Astrocyte of the cerebellum (primary cell): ENCODE measurements at regions not wholly inside any gene's neighbourhood (a gene's known extent, or its start where the extent isn't known, plus 50 kb on each side); places are given as distances from the start of the nearest gene placed in this dataset.

ENCODE experiments used
- DNase-seq: peaks from one replicate; pipeline ENCODE4 v3.0.0-alpha.2; 2011; ENCODE audit warnings: low read depth
- H3K4me3 ChIP-seq: 2 replicates; pipeline ENCODE4 v1.5.1; 2011; ENCODE audit warnings: mild to moderate bottlenecking, low read depth, low read length, moderate library complexity
- in situ Hi-C: cut with HindIII; loops from 2 replicates; pipeline ENCODE4 v1.10.0; 2017; ENCODE audit warnings: low sequenced_read_pairs
- TF ChIP-seq, protein P1 (sequence below): IDR thresholded peaks from 2 replicates; pipeline ENCODE4 v1.5.1; 2012; ENCODE audit warnings: low read length, low read depth, moderate library complexity, mild to moderate bottlenecking; ENCODE audit errors: missing control alignments

DNA sequence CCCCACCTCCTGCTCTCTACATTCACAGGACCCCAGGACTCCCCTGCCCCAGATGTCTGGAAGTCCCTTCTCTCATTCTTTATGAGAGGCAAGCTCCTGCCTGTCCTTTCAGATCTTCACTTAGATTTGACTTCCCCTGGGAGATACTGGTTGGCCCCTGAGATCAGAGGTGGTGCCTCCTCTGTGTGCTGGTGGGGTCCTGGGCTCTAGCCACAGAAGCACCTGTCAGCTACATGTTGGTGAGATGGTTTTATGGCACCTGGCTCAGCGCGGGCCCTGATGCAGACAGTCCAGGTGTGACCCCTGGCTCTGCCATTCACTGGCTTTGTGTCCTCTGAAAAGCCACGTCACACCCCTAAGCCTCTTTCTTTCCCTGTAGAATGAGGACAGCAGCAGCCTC lies 369.6 kb upstream of the ID2 start:
- in situ Hi-C loops = no loop called here
- no peak overlapping the region for H3K4me3 ChIP-seq
- TF ChIP-seq, protein P1, sequence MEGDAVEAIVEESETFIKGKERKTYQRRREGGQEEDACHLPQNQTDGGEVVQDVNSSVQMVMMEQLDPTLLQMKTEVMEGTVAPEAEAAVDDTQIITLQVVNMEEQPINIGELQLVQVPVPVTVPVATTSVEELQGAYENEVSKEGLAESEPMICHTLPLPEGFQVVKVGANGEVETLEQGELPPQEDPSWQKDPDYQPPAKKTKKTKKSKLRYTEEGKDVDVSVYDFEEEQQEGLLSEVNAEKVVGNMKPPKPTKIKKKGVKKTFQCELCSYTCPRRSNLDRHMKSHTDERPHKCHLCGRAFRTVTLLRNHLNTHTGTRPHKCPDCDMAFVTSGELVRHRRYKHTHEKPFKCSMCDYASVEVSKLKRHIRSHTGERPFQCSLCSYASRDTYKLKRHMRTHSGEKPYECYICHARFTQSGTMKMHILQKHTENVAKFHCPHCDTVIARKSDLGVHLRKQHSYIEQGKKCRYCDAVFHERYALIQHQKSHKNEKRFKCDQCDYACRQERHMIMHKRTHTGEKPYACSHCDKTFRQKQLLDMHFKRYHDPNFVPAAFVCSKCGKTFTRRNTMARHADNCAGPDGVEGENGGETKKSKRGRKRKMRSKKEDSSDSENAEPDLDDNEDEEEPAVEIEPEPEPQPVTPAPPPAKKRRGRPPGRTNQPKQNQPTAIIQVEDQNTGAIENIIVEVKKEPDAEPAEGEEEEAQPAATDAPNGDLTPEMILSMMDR = no peak
- no peak for DNase-seq

DNA sequence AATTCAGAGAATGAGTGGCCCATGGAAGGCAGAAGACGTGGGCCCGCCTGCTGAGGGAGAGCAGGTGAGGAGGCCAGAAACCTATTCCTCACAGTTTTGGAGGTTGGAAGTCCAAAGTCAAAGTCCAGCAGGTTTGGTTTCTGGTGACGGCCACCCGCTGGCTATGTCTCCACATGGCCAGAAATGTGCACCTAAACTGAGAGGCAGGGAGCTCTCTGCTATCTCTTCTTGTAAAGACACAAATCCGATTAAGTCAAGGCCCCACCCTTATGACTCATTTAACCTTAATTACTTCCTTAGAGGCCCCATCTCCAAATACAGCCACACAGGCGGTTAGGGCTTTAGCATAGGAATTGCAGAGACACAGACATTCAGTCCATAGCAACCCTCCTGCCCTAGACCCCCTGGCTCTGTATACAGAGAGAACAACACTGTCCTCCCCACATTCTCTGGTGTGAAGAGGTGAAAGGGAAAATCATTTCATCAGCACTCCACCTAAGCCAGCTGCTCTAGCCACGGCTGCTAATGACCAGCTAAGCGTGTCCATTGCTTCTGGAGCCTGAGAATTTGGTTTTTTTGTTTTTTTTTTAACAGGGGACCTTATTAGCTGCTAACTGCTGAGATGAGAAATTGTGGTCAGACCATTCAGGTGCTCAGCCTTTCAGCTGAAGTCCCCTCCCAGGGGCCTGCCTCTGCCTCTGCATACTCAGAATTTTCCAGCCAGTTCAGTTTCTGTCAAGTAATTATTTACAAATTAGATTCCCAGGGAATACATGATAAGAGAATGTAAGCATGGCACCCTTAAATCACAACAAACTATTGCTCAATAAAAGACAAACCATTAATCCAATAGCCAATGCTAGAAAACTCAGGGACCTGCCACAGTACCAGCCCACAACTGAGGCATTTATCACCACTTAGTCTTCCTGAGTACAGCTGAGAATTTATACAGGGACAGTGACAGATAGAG lies 368.7 kb upstream of the ID2 start:
- DNase-seq = no peak
- in situ Hi-C loops = no loop called here
- H3K4me3 ChIP-seq = no peak overlapping the region

DNA sequence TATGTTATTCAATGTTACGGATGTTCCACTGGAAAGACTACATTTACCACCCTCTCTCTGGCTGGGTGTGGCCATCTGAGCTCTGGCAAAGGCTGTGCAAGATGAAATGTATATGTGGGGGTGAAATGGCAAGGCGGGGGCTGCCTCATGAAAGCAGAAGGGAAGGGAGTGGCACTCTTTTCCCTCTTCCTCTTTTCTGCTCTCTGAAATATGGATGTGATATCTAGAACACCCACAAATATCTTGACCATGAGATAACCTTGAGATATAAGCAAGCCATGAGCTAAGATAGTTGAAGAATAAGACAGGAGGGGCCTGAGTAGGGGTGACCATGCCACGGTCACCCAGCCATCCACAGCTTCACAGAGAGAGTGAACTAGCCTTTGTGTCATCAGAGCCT lies 367.8 kb upstream of the ID2 start:
- H3K4me3 ChIP-seq = no peak overlapping the region
- in situ Hi-C loops = no loop called here
- TF ChIP-seq, protein P1 = no peak
- no peak for DNase-seq

More for the DNA sequence above, 368.7 kb upstream of the ID2 start:
- TF ChIP-seq, protein P1 = no peak

DNA sequence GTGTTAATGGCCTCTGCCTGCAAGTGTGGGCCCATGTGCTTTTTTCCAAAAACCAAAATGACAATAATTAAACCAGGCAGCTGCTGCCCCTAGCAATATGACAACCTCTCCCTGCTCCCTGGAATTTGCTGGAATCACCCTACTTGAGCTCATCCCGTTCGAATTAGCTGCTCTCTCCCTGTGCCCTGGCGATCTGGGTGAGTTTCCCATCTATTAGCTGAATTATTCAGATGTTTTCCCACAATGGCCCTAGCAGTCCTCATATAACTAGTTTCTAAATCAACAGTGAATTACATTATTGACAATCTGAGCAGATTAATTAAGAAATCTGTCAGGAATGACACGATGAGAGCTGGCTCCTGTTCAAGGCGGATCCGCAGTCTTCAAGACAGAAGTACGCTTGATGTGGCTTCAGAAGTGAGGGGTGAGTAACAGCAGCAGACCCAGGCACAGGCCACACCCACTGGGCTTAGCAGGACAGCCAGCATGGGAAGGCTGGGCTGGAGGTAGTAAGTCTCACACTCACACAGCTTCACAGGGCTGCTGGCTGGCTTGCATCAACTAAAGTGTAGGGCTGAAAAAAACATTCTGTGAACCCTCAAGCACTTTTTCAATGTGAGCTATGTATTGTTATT lies 366.2 kb upstream of the ID2 start:
- in situ Hi-C loops = no loop called here
- TF ChIP-seq, protein P1 = no peak
- no peak overlapping the region for H3K4me3 ChIP-seq
- DNase-seq = no peak

DNA sequence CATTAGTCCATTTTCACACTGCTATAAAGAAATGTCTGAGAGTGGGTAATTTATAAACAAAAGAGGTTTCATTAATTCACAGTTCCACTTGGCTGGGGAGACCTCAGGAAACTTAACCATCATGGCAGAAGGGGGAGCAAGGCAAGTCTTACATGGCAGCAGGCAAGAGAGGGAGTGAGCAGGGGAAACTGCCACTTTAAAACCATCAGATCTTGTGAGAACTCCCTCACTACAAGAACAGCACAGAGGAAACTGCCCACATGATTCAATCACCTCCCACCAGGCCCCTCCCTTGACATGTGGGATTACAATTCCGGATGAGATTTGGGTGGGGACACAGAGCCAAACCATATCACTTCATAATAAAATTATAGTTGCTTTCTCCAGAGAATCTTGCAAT lies 365.5 kb upstream of the ID2 start:
- H3K4me3 ChIP-seq = no peak overlapping the region
- DNase-seq = no peak
- TF ChIP-seq, protein P1 = no peak
- in situ Hi-C loops = no loop called here

DNA sequence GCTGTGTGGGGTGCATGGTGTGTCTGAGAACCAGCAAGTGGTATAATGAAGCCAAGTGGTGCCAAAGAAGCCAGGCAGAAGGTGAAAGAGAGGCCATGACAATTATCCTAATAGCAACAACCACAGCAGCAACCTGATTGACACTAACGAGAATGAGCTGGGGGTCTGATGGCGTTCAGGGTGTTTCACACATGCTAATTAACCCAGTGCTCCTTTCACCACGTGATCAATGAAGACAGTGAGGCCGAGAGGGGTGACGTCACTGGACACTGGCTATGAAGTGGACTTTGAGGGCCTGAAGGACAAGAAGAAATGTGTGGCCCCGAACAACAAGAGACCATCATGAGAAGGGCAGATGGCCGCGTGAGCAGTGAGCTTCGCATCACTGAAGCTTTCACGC lies 364.4 kb upstream of the ID2 start:
- no peak overlapping the region for H3K4me3 ChIP-seq
- DNase-seq = no peak
- TF ChIP-seq, protein P1 = no peak
- in situ Hi-C loops = no loop called here
